ENCODE measurements at regions not wholly inside any gene's neighbourhood (a gene's known extent, or its start where the extent isn't known, plus 50 kb on each side); places are given as distances from the start of the nearest gene placed in this dataset.
"Not testable (repeated sequence)": the region's sequence is repeated elsewhere in the genome, so short reads cannot be mapped to it uniquely, and the experiment has no call there.

DNA sequence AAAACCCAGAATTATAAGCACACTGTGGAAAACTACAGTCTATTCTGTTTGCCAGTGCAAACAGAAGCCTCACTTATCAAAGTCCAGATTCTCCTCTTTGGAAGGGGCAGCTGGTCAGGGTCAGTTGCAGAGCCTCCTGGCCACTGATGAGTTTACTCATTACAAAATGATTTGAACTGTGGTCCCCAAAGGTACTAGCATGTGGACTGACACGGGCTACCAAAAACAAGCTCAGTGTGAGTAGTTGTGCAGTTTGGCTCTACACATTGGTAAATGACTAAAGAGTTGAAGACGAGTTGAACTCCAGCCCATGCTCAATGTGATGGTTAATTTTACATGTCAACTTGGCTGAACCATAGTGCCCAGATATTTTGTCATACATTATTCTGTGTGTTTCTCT, 221.5 kb downstream of the ZIC4 start:
- Mint-ChIP-seq H3K36me3 (no peaks in the 10 kb centered on the region), H3K4me3 (no peak overlapping the region), H3K4me1 (no peaks in the 10 kb centered on the region), H3K27ac (no peak overlapping the region), H3K27me3 (no peaks in the 10 kb centered on the region), H3K9me3 (peaks cover 0 to 9% (median 0%) of the 10 kb centered on the region in 9 donors)
- DNase-seq (no peak), ATAC-seq (no peak)
- POLR2A ChIA-PET, result no interaction called here

DNA sequence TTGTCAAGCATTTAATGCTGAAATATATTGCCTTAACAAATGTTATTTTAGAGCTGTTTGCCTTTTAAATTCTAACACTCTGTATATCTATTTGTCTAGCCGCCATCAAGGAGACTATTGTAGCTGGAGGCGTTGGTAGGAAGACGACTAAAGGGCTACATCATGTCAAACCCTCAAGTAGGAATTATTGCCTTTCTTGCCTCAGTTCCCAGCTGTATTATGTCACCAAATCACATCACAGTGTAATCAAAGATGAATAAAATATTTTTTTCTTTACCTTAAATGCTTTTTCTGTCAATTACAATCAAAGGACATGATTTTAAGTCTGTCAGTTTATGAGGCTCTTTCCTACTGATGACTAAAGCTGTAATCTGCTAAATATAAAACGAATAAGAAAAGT, 233.1 kb downstream of the ZIC4 start:
- POLR2A ChIA-PET, result no interaction called here
- no peak overlapping the region for H3K4me3 Mint-ChIP-seq
- H3K4me1 Mint-ChIP-seq, result no peaks in the 10 kb centered on the region
- no peaks in the 10 kb centered on the region for H3K27me3 Mint-ChIP-seq
- H3K36me3 Mint-ChIP-seq, result no peaks in the 10 kb centered on the region
- no peak overlapping the region for H3K27ac Mint-ChIP-seq
- H3K9me3 Mint-ChIP-seq, result peaks cover 0 to 32% (median 3%) of the 10 kb centered on the region in 9 donors
- no peak for ATAC-seq
- no peak for DNase-seq

DNA sequence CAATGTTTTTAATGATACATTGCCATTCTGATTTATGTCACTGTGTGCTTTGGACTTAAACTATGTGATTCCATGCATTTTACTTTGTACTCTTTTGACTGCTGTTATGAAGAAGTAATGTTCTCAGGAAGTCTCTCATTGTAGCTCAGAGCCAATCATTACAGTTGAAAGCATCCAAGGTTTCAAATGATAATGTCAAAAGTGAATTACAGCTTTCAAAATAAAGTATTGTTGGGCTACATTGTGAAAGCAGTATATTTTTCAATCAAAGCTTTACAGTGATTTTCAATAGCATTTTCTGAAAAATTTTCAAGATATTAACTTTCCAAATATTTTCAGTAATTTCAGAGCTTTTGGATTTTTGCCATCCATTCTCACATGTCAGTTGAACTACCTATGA, 243.6 kb downstream of the ZIC4 start:
- Mint-ChIP-seq H3K9me3 (peaks cover 0 to 10% (median 2%) of the 10 kb centered on the region in 9 donors), H3K27me3 (no peaks in the 10 kb centered on the region), H3K4me3 (no peak overlapping the region), H3K4me1 (no peaks in the 10 kb centered on the region), H3K27ac (no peak overlapping the region), H3K36me3 (peaks cover 0 to 4% (median 0%) of the 10 kb centered on the region in 3 donors)
- ATAC-seq, result no peak
- POLR2A ChIA-PET, result no interaction called here
- DNase-seq, result no peak

DNA sequence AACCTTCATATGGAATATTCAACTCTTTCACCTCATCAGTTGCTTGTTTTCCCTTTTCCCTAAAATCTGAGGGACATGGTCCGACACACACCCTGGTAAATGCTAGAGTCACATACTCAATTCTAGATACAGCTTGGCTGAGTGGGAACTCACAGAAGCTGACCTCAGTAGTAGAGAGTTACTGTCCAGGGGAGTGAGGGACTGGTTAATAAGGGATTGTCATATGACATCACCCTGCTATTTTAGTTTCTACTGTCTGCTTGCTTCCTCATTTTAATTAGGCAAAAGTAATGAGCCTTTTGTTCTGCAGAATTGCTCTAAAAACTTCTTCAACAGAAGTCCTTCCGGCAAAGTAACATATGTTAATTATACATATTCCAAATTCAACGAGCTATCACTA, 244.5 kb downstream of the ZIC4 start:
- peaks cover 0 to 4% (median 0%) of the 10 kb centered on the region in 3 donors for H3K36me3 Mint-ChIP-seq
- peak overlapping the region in 1 of 10 donors; percentile 5 for H3K27ac Mint-ChIP-seq
- ATAC-seq (no peak), DNase-seq (no peak)
- H3K9me3 Mint-ChIP-seq, result peaks cover under 1 to 15% (median 3%) of the 10 kb centered on the region in 9 donors
- H3K4me3 Mint-ChIP-seq, result no peak overlapping the region
- no peaks in the 10 kb centered on the region for H3K4me1 Mint-ChIP-seq
- POLR2A ChIA-PET, result no interaction called here
- H3K27me3 Mint-ChIP-seq, result no peaks in the 10 kb centered on the region

DNA sequence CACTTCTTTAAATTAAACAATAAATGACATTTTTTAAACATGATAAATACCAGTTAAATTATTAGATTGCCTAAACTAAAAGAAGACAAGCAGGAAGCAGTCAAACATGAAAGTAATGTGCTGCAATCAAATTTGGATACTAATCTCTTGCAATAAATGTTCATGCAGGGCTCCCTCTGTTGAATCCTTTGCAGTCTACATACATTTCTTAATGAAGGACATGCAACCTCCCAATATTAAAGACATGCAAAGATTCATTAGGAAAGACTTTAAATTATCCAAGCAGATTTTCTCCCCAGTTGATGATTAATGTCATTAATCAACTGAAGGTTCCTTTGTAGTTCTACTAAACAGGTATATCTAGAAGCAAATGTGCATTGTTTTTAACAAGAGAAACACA, 245.4 kb downstream of the ZIC4 start:
- H3K9me3 Mint-ChIP-seq, result peaks cover 3 to 20% (median 6%) of the 10 kb centered on the region in 9 donors
- no peak for ATAC-seq
- H3K27me3 Mint-ChIP-seq, result no peaks in the 10 kb centered on the region
- peaks cover 0 to 6% (median 0%) of the 10 kb centered on the region in 3 donors for H3K36me3 Mint-ChIP-seq
- no peak overlapping the region for H3K4me3 Mint-ChIP-seq
- DNase-seq, result no peak
- no peak overlapping the region for H3K27ac Mint-ChIP-seq
- POLR2A ChIA-PET, result no interaction called here
- no peaks in the 10 kb centered on the region for H3K4me1 Mint-ChIP-seq

DNA sequence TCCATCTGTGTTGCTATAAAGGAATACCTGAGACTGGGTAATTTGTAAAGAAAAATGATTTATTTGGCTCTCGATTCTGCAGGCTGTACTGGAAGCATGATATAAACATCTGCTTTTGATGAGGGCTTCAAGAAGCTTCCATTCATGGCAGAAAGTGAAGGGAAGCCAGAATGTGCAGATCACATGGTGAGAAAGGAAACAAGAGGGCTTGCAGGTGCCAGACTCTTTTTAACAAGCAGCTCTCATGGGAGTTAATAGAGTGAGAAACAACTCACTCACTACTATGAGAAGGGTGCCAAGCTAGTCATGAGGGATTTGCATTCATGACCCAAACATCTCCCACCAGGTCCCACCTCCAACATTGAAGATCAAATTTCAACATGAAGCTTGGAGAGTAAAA, 247.2 kb downstream of the ZIC4 start:
- no peak overlapping the region for H3K4me3 Mint-ChIP-seq
- no peaks in the 10 kb centered on the region for H3K4me1 Mint-ChIP-seq
- no peaks in the 10 kb centered on the region for H3K27me3 Mint-ChIP-seq
- ATAC-seq (no peak), DNase-seq (no peak)
- H3K27ac Mint-ChIP-seq, result no peak overlapping the region
- peaks cover 0 to 8% (median 0%) of the 10 kb centered on the region in 3 donors for H3K36me3 Mint-ChIP-seq
- H3K9me3 Mint-ChIP-seq, result peaks cover 3 to 25% (median 6%) of the 10 kb centered on the region in 9 donors
- POLR2A ChIA-PET, result no interaction called here

DNA sequence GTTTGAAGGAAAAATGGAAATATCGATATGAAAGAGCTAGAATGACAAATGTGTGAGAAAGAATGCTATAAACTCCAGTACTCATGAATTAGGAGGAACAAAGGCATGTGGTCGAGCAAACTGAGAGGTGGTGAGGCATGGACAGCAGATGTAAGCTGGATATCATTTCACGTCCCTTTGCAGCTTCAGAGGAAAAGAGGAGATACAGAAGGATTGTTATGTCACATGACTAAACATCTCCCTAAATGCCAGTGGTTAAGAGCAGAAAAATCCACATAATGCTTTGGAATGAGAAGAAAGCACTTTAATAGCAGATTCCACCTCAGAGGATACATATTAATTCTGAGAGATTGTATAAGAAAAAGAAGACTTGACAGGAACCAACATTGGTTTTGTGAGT, 248.7 kb downstream of the ZIC4 start:
- POLR2A ChIA-PET, result no interaction called here
- ATAC-seq (no peak), DNase-seq (no peak)
- H3K4me1 Mint-ChIP-seq, result no peaks in the 10 kb centered on the region
- H3K4me3 Mint-ChIP-seq, result no peak overlapping the region
- peaks cover 3 to 25% (median 6%) of the 10 kb centered on the region in 9 donors for H3K9me3 Mint-ChIP-seq
- H3K27ac Mint-ChIP-seq, result no peak overlapping the region
- no peaks in the 10 kb centered on the region for H3K27me3 Mint-ChIP-seq
- peaks cover 0 to 8% (median 0%) of the 10 kb centered on the region in 3 donors for H3K36me3 Mint-ChIP-seq

DNA sequence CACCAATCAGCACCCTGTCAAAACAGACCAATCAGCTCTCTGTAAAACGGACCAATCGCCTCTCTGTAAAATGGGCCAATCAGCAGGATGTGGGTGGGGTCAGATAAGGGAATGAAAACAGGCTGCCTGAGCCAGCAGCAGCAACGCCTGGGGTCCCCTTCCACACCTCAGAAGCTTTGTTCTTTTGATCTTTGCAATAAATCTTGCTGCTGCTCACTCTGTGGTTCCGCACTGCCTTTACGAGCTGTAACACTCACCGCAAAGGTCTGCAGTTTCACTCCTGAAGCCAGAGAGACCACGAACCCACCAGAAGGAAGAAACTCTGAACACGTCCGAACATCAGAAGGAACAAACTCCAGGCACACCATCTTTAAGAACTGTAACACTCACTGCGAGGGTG, 251.4 kb downstream of the ZIC4 start:
- H3K9me3 Mint-ChIP-seq, result peaks cover 5 to 34% (median 8%) of the 10 kb centered on the region in 9 donors
- DNase-seq, H3K36me3 Mint-ChIP-seq, H3K4me1 Mint-ChIP-seq, H3K4me3 Mint-ChIP-seq, POLR2A ChIA-PET, H3K27ac Mint-ChIP-seq, ATAC-seq, H3K27me3 Mint-ChIP-seq: not testable (repeated sequence)

DNA sequence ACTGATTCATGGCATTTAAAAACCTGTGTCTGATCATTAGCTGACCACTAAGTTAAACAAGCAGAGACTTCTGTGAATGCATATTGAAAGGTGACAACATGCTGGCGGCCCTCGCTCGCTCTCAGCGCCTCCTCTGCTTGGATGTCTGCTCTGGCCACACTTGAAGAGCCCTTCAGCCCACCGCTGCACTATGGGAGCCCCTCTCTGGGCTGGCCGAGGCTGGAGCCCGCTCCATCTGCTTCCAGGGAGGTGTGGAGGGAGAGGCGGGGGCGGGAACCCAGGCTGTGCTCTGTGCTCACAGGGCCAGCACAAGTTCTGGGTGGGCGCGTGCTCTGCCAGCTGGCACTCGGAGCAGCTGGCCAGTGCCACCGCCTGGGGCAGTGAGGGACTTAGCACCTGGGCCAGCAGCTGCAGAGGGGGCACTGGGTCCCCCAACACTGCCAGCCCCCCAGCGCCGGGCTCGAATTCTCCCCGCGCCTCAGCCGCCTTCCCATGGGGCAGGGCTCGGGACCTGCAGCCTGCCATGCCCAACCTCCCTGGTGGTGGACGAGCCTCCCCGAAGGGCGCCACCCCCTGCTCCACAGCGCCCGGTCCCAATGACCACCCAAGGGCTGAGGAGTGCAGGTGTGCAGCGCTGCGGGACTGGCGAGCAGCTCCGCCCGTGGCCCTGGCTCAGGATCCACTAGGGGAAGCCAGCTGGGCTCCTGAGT, 252.4 kb downstream of the ZIC4 start:
- H3K27me3 Mint-ChIP-seq, result no peaks in the 10 kb centered on the region
- no peak overlapping the region for H3K27ac Mint-ChIP-seq
- no peak overlapping the region for H3K4me3 Mint-ChIP-seq
- H3K4me1 Mint-ChIP-seq, result no peaks in the 10 kb centered on the region
- ATAC-seq (no peak), DNase-seq (no peak)
- H3K36me3 Mint-ChIP-seq, result peaks cover 0 to 5% (median 0%) of the 10 kb centered on the region in 3 donors
- POLR2A ChIA-PET, result no interaction called here
- peaks cover 4 to 34% (median 6%) of the 10 kb centered on the region in 9 donors for H3K9me3 Mint-ChIP-seq

DNA sequence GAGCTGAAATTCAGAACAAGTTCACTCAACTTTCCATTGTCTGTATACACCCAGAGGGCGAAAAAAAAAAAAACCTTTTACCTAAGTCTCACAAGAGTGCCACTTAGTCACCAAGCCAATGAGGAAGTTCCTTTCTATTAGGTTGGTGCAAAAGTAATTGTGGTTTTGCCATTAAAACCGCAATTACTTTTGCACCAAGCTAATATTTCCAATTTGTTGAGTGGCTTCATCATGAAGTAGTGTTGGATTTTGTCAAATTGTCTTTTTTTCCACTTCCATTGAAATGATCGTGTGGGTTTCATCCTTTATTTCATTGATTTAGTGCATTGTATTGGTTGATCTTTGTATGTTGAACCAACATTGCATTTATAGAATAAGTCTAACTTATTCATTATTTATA, 253.9 kb downstream of the ZIC4 start:
- no peak for ATAC-seq
- Mint-ChIP-seq H3K27me3 (no peaks in the 10 kb centered on the region), H3K27ac (no peak overlapping the region), H3K9me3 (peaks cover 4 to 28% (median 7%) of the 10 kb centered on the region in 9 donors), H3K4me3 (no peak overlapping the region), H3K4me1 (no peaks in the 10 kb centered on the region), H3K36me3 (peaks cover 0 to 4% (median 0%) of the 10 kb centered on the region in 3 donors)
- POLR2A ChIA-PET, result no interaction called here
- DNase-seq, result no peak

DNA sequence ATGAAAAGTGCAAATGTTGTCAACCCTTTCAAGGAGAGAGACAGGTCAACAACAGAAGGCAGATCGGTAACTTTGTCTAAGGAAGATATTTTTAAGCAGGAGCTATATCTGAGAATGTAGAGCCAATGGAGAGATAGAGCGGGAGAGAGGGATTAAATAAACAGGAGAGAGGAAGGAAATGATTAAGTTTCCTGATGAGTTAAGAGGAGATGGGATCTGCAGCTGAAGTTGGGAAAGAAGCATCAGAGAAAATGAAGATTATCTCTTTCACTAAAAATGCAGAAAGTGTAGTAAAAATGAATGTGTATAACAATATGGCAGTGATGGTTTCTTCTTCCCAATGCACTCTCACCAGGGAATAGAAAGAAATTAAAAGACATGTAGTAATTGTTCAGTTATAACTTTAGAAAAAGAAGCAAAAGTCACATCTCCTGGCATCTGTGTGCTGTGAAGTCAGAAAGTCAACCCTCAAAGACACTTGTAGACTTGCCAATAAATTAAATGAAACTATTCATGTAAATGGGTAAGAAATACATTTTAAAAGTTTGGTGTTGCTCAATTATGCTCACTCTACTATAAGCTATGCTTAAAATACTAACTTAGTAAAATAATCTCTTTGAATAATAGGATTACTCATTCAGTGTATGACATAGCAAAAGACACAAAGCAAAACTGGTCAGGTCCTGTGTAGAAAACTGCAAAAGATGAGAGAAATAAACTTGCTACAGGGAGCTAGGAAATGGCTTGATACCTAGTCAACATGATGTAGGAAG, 264.6 kb downstream of the ZIC4 start:
- Mint-ChIP-seq H3K27ac (no peak overlapping the region), H3K9me3 (peaks cover 0 to 18% (median 3%) of the 10 kb centered on the region in 9 donors), H3K36me3 (peaks cover 0 to 5% (median 0%) of the 10 kb centered on the region in 3 donors), H3K27me3 (peaks cover 0 to 5% (median 0%) of the 10 kb centered on the region in 5 donors), H3K4me3 (no peak overlapping the region), H3K4me1 (no peaks in the 10 kb centered on the region)
- ATAC-seq (no peak), DNase-seq (no peak)
- POLR2A ChIA-PET, result no interaction called here

DNA sequence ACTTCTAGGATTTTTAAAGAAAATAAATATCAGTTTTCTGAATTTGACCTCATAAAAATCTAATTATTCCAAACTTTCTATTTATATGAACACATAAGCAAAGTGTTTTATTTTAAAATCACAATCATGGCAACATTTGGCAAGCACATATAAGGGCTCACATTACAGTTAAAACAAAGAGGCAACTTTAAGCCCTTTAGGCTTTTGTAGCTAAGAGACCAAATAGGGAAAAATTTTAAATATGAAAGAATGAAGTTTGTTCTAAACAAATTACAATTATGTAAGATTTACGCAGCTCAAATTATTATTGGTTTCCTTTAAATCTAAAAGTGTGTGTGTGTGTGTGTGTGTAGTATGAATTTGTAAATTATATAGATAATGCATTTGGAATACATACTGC, 267.0 kb downstream of the ZIC4 start:
- DNase-seq, result no peak
- Mint-ChIP-seq H3K9me3 (peaks cover 0 to 32% (median 6%) of the 10 kb centered on the region in 9 donors), H3K4me1 (no peaks in the 10 kb centered on the region), H3K36me3 (peaks cover 0 to 5% (median 0%) of the 10 kb centered on the region in 3 donors), H3K27ac (no peak overlapping the region), H3K4me3 (no peak overlapping the region), H3K27me3 (peaks cover 0 to 5% (median 0%) of the 10 kb centered on the region in 5 donors)
- POLR2A ChIA-PET, result no interaction called here
- no peak for ATAC-seq

DNA sequence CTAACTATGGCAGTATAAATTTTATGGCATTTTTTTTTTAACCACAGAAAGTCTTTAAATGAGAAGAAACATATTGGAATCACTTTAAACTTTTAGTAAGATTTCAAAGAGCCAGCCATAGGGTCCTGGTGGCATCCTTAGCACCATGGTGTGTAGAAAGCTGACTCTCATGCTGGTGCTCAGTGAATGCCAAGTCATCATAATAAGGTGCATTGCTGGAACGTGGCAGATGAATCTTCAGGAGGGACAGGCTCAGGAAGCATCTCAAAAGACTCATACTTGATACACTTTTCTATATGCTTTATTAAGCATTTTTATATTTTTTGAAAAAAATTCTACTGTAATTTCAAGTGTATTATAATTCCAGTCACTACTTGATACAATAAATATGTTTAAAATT, 274.2 kb downstream of the ZIC4 start:
- Mint-ChIP-seq H3K27me3 (no peaks in the 10 kb centered on the region), H3K4me1 (no peaks in the 10 kb centered on the region), H3K9me3 (peaks cover 3 to 44% (median 13%) of the 10 kb centered on the region in 9 donors)

More for the DNA sequence above, 274.2 kb downstream of the ZIC4 start:
- POLR2A ChIA-PET, result no interaction called here
- no peak overlapping the region for H3K4me3 Mint-ChIP-seq
- H3K27ac Mint-ChIP-seq, result no peak overlapping the region
- peaks cover 0 to 4% (median 0%) of the 10 kb centered on the region in 3 donors for H3K36me3 Mint-ChIP-seq
- ATAC-seq, result no peak
- DNase-seq, result no peak

All from naive thymus-derived CD8-positive, alpha-beta T cell (primary cell).